CD14-positive monocyte (primary cell): ENCODE measurements at regions not wholly inside any gene's neighbourhood (a gene's known extent, or its start where the extent isn't known, plus 50 kb on each side); places are given as distances from the start of the nearest gene placed in this dataset.

Experiments
- DNase-seq, 3 donors: peaks; one replicate each; pipeline ENCODE4 v3.0.0-alpha.2; 2011 to 2022
- H2AFZ ChIP-seq: 2 replicates; pipeline ENCODE4 v1.6.0; 2012; ENCODE audit warnings: mild to moderate bottlenecking, low read depth, low read length, inconsistent platforms; ENCODE audit not compliant: insufficient read depth, poor library complexity, severe bottlenecking
- H3K27ac ChIP-seq, 2 donors: 1 replicate in 1 of 2; 2 replicates in 1 of 2; pipeline ENCODE4 v1.5.1; 2012 to 2013; ENCODE audit warnings: low read length in 2 of 2, control low read depth in 1 of 2, inconsistent platforms in 1 of 2, low read depth in 1 of 2, mild to moderate bottlenecking in 1 of 2
- H3K27me3 ChIP-seq, 2 donors: one replicate each; pipeline versions ENCODE4 v1.6.0 to v1.6.1; 2011 to 2013; ENCODE audit warnings: low read length in 2 of 2; ENCODE audit not compliant: control insufficient read depth in 2 of 2, insufficient read depth in 2 of 2
- H3K36me3 ChIP-seq, 2 donors: replicated peaks in 1 of 2; 1 replicate in 1 of 2; 2 replicates in 1 of 2; pipeline versions ENCODE4 v1.5.1 to v1.6.1; 2012 to 2013; ENCODE audit warnings: low read length in 2 of 2, control low read depth in 1 of 2, inconsistent platforms in 1 of 2, mild to moderate bottlenecking in 1 of 2; ENCODE audit not compliant: insufficient read depth in 2 of 2, control insufficient read depth in 1 of 2
- H3K4me1 ChIP-seq, 2 donors: 1 replicate in 1 of 2; 2 replicates in 1 of 2; pipeline versions ENCODE4 v1.5.1 to v1.6.1; 2012 to 2013; ENCODE audit warnings: low read length in 2 of 2, control low read depth in 1 of 2, inconsistent platforms in 1 of 2, mild to moderate bottlenecking in 1 of 2, moderate library complexity in 1 of 2; ENCODE audit not compliant: insufficient read depth in 2 of 2, control insufficient read depth in 1 of 2
- H3K4me2 ChIP-seq: replicated peaks from 2 replicates; pipeline ENCODE3; 2012; ENCODE audit warnings: low read length, moderate library complexity, mild to moderate bottlenecking; ENCODE audit not compliant: poor library complexity, severe bottlenecking; ENCODE audit errors: extremely low read depth
- H3K4me3 ChIP-seq, 3 experiments: fragments of 200-600 bp in 1 of 3; sonication (generic) in 1 of 3; replicated peaks in 1 of 3; 1 replicate in 2 of 3; 2 replicates in 1 of 3; pipeline ENCODE4 v1.5.1; 2011 to 2013; ENCODE audit warnings: low read length in 3 of 3, mild to moderate bottlenecking in 3 of 3, control low read depth in 2 of 3, low read depth in 2 of 3, inconsistent platforms in 1 of 3, moderate library complexity in 1 of 3
- H3K79me2 ChIP-seq: 2 replicates; pipeline ENCODE4 v1.6.0; 2012; ENCODE audit warnings: mild to moderate bottlenecking, control low read depth, inconsistent platforms, low read length, moderate library complexity; ENCODE audit not compliant: insufficient read depth
- H3K9ac ChIP-seq: 2 replicates; pipeline ENCODE4 v1.6.0; 2017; ENCODE audit warnings: low read length, mild to moderate bottlenecking; ENCODE audit not compliant: insufficient read depth, poor library complexity, severe bottlenecking
- H3K9me3 ChIP-seq, 2 donors: replicated peaks in 1 of 2; 1 replicate in 1 of 2; 2 replicates in 1 of 2; pipeline versions ENCODE4 v1.5.1 to v1.6.1; 2012 to 2013; ENCODE audit warnings: low read length in 2 of 2, control low read depth in 1 of 2; ENCODE audit not compliant: control insufficient read depth in 1 of 2, insufficient read depth in 1 of 2
- H4K20me1 ChIP-seq: 2 replicates; pipeline ENCODE4 v1.6.0; 2012; ENCODE audit warnings: mild to moderate bottlenecking, low read length, control low read depth, moderate library complexity; ENCODE audit not compliant: insufficient read depth
- H3K27ac Mint-ChIP-seq, 7 donors: one replicate each; pipeline ENCODE4 v1.8.0; 2020; ENCODE audit warnings: mild to moderate bottlenecking in 7 of 7, mixed read lengths in 7 of 7, moderate library complexity in 6 of 7, inconsistent platforms in 2 of 7
- H3K27me3 Mint-ChIP-seq, 3 donors: one replicate each; pipeline ENCODE4 v1.8.0; 2021 to 2022; ENCODE audit warnings: low read depth in 3 of 3, mild to moderate bottlenecking in 3 of 3, mixed read lengths in 3 of 3, moderate library complexity in 3 of 3, inconsistent platforms in 1 of 3
- H3K36me3 Mint-ChIP-seq, 2 donors: one replicate each; pipeline ENCODE4 v1.8.0; 2020; ENCODE audit warnings: mixed read lengths in 2 of 2, inconsistent platforms in 1 of 2, mild to moderate bottlenecking in 1 of 2
- H3K4me1 Mint-ChIP-seq: one replicate; pipeline ENCODE4 v1.8.0; 2020; ENCODE audit warnings: mild to moderate bottlenecking, mixed read lengths
- H3K4me3 Mint-ChIP-seq, 2 donors: one replicate each; pipeline ENCODE4 v1.8.0; 2020; ENCODE audit warnings: mild to moderate bottlenecking in 2 of 2, mixed read lengths in 2 of 2, moderate library complexity in 1 of 2
- H3K9me3 Mint-ChIP-seq, 7 donors: one replicate each; pipeline ENCODE4 v1.8.0; 2020 to 2022; ENCODE audit warnings: mixed read lengths in 7 of 7, mild to moderate bottlenecking in 6 of 7, moderate library complexity in 6 of 7, inconsistent platforms in 2 of 7
- WGBS: methylation state at CpG from one replicate; pipeline ENCODE4 v1.1.5; 2013; ENCODE audit warnings: missing lambda C conversion rate; ENCODE audit not compliant: insufficient coverage; 5-methylcytosine and 5-hydroxymethylcytosine counted together
- intact Hi-C, 2 donors: fragments of 100-400 bp; cut with micrococcal nuclease; formaldehyde crosslinking; loops; one replicate each; pipeline versions ENCODE4 v1.15.0 to v1.15.1; 2023
- TF ChIP-seq, protein P1 (sequence below): fragments of 200-600 bp; IDR thresholded peaks from one replicate; pipeline ENCODE4 v1.8.0; 2022; ENCODE audit warnings: antibody characterized with exemption, mild to moderate bottlenecking

GRCh38 chr2:522776-523175 is 154.4 kb downstream of the TMEM18 start:
- H3K36me3 ChIP-seq = no peaks in the 10 kb centered on the region
- no peaks in the 10 kb centered on the region for H3K36me3 Mint-ChIP-seq
- H3K4me1 ChIP-seq = no peaks in the 10 kb centered on the region
- peaks cover 1 to 12% (median 7%) of the 10 kb centered on the region in 7 donors for H3K9me3 Mint-ChIP-seq
- intact Hi-C loops = no loop called here
- no peaks in the 10 kb centered on the region for H4K20me1 ChIP-seq
- TF ChIP-seq, protein P1, sequence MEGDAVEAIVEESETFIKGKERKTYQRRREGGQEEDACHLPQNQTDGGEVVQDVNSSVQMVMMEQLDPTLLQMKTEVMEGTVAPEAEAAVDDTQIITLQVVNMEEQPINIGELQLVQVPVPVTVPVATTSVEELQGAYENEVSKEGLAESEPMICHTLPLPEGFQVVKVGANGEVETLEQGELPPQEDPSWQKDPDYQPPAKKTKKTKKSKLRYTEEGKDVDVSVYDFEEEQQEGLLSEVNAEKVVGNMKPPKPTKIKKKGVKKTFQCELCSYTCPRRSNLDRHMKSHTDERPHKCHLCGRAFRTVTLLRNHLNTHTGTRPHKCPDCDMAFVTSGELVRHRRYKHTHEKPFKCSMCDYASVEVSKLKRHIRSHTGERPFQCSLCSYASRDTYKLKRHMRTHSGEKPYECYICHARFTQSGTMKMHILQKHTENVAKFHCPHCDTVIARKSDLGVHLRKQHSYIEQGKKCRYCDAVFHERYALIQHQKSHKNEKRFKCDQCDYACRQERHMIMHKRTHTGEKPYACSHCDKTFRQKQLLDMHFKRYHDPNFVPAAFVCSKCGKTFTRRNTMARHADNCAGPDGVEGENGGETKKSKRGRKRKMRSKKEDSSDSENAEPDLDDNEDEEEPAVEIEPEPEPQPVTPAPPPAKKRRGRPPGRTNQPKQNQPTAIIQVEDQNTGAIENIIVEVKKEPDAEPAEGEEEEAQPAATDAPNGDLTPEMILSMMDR = no peak
- no peak overlapping the region for H3K4me2 ChIP-seq
- H3K9me3 ChIP-seq = peaks cover 0 to 11% of the 10 kb centered on the region in 2 donors
- H2AFZ ChIP-seq = no peak overlapping the region
- DNase-seq = no peak
- H3K4me1 Mint-ChIP-seq = no peaks in the 10 kb centered on the region
- no peak overlapping the region for H3K4me3 ChIP-seq
- no peak overlapping the region for H3K27ac Mint-ChIP-seq
- H3K9ac ChIP-seq = no peak overlapping the region
- no peak overlapping the region for H3K4me3 Mint-ChIP-seq
- no peaks in the 10 kb centered on the region for H3K27me3 ChIP-seq
- no peaks in the 10 kb centered on the region for H3K79me2 ChIP-seq
- H3K27ac ChIP-seq = no peak overlapping the region
- H3K27me3 Mint-ChIP-seq = peaks cover 0 to 4% (median 2%) of the 10 kb centered on the region in 3 donors
- WGBS = 92% methylated on average over 7 of the region's 9 CpGs

DNA sequence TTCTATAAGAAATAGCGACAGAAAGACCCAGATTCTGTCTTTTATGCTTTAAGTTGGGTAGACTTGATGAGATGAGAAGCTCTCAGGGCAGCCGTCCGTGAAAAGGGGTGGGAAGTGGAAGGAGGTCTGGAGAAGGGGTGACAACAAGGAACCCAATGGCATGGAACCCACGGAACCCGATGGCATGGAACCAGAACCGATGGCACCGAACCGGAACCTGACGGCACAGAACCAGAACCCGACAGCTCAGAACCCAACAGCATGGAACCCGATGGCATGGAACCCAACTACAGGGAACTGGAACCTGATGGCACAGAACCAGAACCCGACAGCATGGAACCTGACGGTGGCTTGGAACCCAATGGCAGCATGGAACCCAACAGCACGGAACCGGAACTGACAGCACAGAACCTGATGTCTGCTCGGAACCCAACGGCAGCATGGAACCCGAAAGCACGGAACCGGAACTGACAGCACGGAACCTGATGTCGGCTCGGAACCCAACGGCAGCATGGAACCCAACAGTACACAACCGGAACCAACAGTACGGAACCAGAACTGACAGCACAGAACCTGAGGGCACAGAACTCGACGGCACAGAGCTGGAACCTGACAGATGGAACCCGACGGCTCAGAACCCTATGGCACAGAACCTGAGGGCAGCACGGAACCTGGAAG is 155.2 kb downstream of the TMEM18 start:
- Mint-ChIP-seq H3K4me1 (no peaks in the 10 kb centered on the region), H3K27ac (peak overlapping the region in 1 of 7 donors; percentile 41), H3K36me3 (no peaks in the 10 kb centered on the region), H3K9me3 (peaks cover 1 to 12% (median 7%) of the 10 kb centered on the region in 7 donors), H3K27me3 (peaks cover 0 to 4% (median 2%) of the 10 kb centered on the region in 3 donors), H3K4me3 (no peak overlapping the region)
- DNase-seq = no peak
- H3K4me3 ChIP-seq = no peak overlapping the region
- no peak overlapping the region for H3K27ac ChIP-seq
- no peak overlapping the region for H3K4me2 ChIP-seq
- no peaks in the 10 kb centered on the region for H4K20me1 ChIP-seq
- H3K79me2 ChIP-seq = no peaks in the 10 kb centered on the region
- H3K4me1 ChIP-seq = no peaks in the 10 kb centered on the region
- peaks cover 0 to 11% of the 10 kb centered on the region in 2 donors for H3K9me3 ChIP-seq
- no peak overlapping the region for H2AFZ ChIP-seq
- H3K27me3 ChIP-seq = no peaks in the 10 kb centered on the region
- TF ChIP-seq, protein P1 = no peak
- no peak overlapping the region for H3K9ac ChIP-seq
- WGBS = 96% methylated on average over 30 of the region's 31 CpGs
- H3K36me3 ChIP-seq = no peaks in the 10 kb centered on the region
- intact Hi-C loops = no loop called here
